Fibroblast of pulmonary artery (primary cell): ENCODE measurements at regions not wholly inside any gene's neighbourhood (a gene's known extent, or its start where the extent isn't known, plus 50 kb on each side); places are given as distances from the start of the nearest gene placed in this dataset.
"Not testable (repeated sequence)": the region's sequence is repeated elsewhere in the genome, so short reads cannot be mapped to it uniquely, and the experiment has no call there.

Experiments
- DNase-seq: peaks from one replicate; pipeline ENCODE4 v3.0.0-alpha.2; 2010; ENCODE audit warnings: low read depth
- H3K4me3 ChIP-seq: replicated peaks from 2 replicates; pipeline ENCODE4 v1.5.1; 2011; ENCODE audit warnings: low read depth, mild to moderate bottlenecking, control low read depth, low read length, moderate library complexity
- TF ChIP-seq, protein P1 (sequence below): IDR thresholded peaks from 2 replicates; pipeline ENCODE4 v1.5.1; 2011; ENCODE audit warnings: mild to moderate bottlenecking, control low read depth, low read length, inconsistent platforms; ENCODE audit errors: missing control alignments

DNA sequence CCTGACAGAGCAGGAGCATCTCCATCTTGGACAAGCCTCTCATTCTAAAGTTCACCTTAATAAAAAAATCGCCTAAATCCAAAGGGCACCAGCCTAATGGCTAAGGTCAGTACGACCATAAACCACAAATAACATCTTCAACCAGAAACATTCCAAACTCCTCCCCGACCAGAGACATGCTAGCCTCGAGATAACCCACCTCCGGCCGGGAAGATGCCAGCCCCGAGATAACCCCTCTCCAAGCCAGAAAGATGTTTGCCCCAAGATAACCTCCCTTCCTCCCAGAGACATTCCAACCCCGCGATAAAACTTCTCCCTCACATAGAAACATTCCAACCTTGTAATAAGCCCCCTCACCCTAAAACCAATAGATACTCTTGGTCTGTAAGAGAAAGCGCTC is 86.8 kb upstream of the PKP2 start:
- TF ChIP-seq, protein P1, sequence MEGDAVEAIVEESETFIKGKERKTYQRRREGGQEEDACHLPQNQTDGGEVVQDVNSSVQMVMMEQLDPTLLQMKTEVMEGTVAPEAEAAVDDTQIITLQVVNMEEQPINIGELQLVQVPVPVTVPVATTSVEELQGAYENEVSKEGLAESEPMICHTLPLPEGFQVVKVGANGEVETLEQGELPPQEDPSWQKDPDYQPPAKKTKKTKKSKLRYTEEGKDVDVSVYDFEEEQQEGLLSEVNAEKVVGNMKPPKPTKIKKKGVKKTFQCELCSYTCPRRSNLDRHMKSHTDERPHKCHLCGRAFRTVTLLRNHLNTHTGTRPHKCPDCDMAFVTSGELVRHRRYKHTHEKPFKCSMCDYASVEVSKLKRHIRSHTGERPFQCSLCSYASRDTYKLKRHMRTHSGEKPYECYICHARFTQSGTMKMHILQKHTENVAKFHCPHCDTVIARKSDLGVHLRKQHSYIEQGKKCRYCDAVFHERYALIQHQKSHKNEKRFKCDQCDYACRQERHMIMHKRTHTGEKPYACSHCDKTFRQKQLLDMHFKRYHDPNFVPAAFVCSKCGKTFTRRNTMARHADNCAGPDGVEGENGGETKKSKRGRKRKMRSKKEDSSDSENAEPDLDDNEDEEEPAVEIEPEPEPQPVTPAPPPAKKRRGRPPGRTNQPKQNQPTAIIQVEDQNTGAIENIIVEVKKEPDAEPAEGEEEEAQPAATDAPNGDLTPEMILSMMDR: no peak
- no peak overlapping the region for H3K4me3 ChIP-seq

DNA sequence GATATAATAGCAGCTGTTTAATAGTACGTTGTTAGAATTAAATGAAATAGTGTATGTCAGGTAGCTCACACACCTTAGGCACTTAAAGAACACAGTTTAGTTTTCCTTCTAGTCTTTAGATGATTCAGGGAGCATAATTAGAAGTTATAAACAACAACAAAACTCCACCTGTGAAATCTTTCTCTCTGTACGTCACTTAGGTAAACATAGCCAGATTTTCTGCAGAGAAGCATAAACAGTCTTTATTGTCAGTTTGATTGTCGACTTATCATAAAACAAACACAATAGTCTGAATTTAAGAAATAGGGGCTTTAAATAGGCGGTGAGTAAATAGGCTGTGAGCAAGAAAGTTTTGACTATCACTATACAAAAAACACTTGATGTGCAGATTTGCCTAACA is 84.6 kb upstream of the PKP2 start:
- TF ChIP-seq, protein P1: no peak
- no peak for DNase-seq
- H3K4me3 ChIP-seq: no peak overlapping the region

More for the DNA sequence above, 86.8 kb upstream of the PKP2 start:
- DNase-seq: no peak

DNA sequence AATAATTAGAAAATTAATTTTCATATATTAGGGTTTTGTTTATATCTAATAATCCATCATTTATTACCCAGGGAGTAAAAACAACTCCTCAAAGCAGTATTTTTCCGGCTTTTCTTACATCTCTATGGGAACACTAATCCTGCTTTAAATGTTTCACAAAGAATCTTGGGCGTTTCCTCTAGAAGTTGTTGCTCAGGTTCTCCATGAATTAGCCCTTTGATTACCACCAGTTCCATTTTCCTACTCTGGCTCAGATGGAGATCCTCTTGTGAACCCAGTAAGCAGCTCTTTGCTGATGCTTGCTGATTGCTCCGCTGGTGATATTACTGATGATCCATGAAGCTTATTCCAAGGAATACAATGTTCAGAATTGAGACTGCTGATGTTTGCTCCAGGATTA is 78.5 kb upstream of the PKP2 start:
- no peak overlapping the region for H3K4me3 ChIP-seq
- TF ChIP-seq, protein P1: no peak
- DNase-seq: no peak

DNA sequence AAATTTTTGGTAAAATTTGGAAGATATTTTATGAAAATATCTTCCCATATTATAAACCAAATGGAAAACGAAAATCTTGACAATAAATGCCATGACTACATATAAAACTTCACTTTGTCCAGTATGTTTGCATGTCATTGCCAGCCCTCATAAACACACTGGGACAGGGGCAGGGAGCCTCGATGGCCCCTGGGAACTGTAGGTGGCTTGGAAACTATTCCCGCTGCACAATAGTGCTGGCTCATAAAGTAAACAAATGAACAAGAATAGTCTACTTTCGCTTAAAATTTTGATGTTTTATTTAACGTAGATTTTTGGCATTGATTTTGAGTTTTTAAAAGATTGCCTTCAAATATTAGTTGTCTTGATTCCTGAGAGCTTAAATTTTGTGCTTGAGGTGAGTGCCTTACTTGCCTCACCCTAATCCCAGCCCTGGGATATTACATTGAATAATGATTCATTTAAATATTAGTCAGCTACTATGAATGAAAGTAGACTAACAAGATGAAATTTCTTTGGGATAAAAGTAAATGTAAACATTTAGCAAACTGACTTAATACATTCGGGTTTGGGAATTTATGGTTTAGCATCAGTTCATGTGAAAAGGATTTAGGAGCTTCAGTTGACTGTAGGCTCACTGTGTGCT is 74.0 kb upstream of the PKP2 start:
- TF ChIP-seq, protein P1: no peak
- DNase-seq: no peak
- no peak overlapping the region for H3K4me3 ChIP-seq

DNA sequence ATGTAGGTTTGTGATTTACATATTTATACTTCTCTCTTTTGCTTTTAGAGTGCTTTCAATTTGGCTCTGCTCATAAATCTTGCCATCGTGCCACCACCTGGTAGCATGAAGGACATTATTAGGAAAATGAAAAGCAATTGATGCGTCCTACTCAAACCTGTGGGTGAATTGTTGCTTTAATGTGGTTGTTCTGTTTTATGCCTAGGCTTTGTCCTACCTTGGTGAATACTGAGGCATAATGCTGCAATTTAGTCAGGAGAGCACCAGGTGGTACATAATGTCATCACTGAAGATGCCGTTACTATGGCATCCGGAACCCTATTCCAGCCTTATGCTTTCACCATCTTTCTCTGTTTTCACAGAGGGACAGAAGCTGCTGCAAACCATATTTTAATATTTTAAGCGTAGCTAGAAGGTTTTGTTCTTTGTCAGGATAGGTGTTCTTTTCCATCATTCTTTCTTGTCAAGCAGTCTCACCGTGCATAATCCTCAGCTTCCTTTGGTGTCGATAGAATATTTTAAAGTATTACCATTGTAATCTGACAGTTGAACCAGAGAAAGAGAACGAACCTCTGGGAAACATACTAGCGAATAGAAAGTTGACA is 68.5 kb upstream of the PKP2 start:
- DNase-seq: no peak
- TF ChIP-seq, protein P1: no peak
- no peak overlapping the region for H3K4me3 ChIP-seq

DNA sequence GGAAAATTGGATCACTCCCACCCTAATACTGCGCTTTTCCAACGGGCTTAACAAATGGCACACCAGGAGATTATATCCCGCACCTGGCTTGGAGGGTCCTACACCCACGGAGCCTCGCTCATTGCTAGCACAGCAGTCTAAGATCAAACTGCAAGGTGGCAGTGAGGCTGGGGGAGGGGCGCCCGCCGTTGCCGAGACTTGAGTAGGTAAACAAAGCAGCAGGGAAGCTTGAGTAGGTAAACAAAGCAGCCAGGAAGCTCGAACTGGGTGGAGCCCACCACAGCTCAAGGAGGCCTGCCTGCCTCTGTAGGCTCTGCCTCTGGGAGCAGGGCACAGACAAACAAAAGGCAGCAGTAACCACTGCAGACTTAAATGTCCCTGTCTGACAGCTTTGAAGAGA is 59.8 kb upstream of the PKP2 start:
- not testable (repeated sequence) for DNase-seq, H3K4me3 ChIP-seq

DNA sequence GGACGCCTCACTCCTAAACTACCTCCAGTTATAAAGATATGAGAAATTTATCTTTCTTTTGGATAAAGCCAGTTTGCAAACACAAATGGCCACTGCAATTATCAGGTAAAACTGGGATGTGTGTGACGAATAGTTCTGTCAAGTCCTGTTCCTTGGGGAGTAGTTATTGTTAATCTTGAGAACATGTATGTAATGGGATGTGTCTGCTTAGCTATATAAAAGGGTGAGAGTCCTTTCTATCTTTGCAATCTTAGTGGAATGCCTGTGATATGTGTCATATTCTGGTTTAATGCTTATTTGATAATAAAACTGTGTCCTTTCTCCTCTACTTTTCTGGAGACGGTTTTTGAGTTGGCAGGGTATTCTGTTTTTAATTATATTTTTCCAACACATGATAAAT is 56.1 kb upstream of the PKP2 start:
- TF ChIP-seq, protein P1: no peak
- H3K4me3 ChIP-seq: no peak overlapping the region
- DNase-seq: no peak
